Coronary artery (tissue), 2 donors: ENCODE measurements at regions not wholly inside any gene's neighbourhood (a gene's known extent, or its start where the extent isn't known, plus 50 kb on each side); places are given as distances from the start of the nearest gene placed in this dataset.

Experiments used
- DNase-seq: peaks from one replicate; pipeline ENCODE4 v3.0.0-alpha.2; 2017; ENCODE audit warnings: low spot score
- H3K27ac ChIP-seq, 2 donors: fragments of 200-600 bp; sonication (generic); one replicate each; pipeline ENCODE4 v1.5.1; 2016 to 2019
- H3K4me3 ChIP-seq: fragments of 200-600 bp; sonication (generic); 2 replicates; pipeline ENCODE4 v1.5.1; 2016; ENCODE audit warnings: mild to moderate bottlenecking, moderate library complexity
- TF ChIP-seq, protein P1 (sequence below): fragments of 200-600 bp; sonication (generic); IDR thresholded peaks from one replicate; pipeline ENCODE4 v1.5.1; 2019; ENCODE audit warnings: antibody characterized with exemption

DNA sequence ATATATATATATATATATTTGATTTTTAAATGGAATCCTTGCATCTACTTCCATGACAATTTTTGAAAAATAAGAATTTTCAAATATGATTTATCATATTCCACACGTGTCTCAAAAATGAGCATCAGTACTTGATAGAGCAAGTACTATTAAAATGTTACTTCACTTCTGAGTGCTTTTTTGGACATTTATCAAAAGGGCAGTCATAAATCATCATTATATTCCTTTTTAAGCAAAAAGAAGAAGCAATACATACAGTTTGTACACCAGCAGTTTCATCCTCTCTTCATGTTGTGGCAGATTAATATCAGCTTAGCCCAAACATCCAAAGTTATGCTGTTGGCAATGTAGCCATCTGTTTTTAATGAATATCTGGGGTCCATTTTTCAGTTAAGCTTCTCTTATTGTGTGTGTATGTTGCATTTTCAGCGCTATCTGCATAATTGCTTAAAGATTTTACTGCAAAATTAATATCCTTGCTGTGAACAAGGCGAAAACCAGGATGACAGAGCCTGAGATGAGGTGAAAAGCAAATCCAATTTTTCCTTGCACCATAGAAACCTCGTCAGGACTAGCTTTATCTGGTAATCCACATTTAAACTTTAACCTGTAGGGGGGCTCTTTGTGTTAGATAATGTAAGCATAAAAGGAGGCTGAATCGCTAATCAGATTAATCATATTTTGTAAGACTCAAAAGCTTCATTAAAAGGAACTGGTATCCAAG, 604.9 kb upstream of the AGTR1 start:
- no peak overlapping the region for H3K27ac ChIP-seq
- H3K4me3 ChIP-seq: no peak overlapping the region
- no peak for DNase-seq
- TF ChIP-seq, protein P1, sequence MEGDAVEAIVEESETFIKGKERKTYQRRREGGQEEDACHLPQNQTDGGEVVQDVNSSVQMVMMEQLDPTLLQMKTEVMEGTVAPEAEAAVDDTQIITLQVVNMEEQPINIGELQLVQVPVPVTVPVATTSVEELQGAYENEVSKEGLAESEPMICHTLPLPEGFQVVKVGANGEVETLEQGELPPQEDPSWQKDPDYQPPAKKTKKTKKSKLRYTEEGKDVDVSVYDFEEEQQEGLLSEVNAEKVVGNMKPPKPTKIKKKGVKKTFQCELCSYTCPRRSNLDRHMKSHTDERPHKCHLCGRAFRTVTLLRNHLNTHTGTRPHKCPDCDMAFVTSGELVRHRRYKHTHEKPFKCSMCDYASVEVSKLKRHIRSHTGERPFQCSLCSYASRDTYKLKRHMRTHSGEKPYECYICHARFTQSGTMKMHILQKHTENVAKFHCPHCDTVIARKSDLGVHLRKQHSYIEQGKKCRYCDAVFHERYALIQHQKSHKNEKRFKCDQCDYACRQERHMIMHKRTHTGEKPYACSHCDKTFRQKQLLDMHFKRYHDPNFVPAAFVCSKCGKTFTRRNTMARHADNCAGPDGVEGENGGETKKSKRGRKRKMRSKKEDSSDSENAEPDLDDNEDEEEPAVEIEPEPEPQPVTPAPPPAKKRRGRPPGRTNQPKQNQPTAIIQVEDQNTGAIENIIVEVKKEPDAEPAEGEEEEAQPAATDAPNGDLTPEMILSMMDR: no peak

DNA sequence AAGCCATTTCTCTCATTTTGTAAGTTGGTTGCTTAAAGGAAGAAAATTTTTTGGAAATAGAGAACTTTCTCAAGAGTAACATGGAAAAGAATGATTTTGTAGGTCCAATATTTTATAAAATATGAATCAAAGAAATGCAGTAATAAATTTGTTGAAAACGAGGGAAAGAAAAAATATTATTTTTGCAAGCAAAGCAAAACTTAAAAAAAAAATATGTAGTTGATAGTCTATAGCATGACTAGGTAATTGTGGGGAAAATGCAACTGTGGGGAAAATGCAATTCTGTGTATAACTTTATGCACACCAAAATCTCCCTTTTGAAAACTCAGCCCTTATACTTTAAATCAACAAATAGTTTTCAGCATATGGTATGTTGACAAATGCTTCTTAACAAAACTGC, 604.0 kb upstream of the AGTR1 start:
- H3K27ac ChIP-seq: no peak overlapping the region
- H3K4me3 ChIP-seq: no peak overlapping the region
- TF ChIP-seq, protein P1: no peak
- DNase-seq: no peak

DNA sequence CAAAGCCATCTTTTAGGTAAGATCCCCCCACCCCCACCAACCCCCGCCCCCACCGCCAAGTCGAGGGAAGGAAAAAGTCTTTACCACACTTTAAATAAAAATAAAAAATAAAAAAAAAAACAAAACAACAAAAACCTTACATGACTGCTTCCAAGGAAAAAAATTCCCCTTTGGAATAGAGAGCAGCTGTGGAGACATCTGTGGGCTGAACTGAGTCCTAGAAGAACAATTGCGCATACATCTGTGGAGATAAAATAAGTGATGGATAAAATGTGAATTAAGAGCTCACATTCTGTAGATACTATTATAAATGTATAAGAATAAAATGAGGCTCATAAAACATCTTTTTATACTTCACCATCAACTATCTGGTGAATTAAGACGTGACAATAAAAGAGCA, 601.7 kb upstream of the AGTR1 start:
- no peak for DNase-seq

DNA sequence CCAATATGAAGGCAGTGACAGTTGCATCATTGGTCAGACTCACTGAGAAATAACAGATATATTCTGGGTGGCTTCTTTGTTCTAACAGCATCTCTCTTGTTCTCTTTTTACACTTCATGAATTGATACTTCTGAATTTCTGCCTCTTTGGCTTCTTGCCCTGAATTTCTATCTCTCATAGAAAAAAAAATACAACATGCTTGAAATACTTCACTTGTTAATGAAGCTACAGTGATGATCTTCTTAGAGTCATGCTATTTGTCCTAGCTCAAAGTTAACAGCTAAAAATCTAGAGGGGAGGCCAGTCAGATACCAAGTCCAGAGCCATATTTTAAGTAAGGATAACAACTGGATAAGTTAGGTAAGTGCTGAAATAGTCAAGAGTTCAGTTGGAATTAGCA, 597.2 kb upstream of the AGTR1 start:
- no peak overlapping the region for H3K4me3 ChIP-seq
- TF ChIP-seq, protein P1: no peak
- no peak for DNase-seq
- H3K27ac ChIP-seq: no peak overlapping the region

More for the DNA sequence above, 601.7 kb upstream of the AGTR1 start:
- TF ChIP-seq, protein P1: no peak
- Histone ChIP-seq H3K27ac (no peak overlapping the region), H3K4me3 (no peak overlapping the region)

DNA sequence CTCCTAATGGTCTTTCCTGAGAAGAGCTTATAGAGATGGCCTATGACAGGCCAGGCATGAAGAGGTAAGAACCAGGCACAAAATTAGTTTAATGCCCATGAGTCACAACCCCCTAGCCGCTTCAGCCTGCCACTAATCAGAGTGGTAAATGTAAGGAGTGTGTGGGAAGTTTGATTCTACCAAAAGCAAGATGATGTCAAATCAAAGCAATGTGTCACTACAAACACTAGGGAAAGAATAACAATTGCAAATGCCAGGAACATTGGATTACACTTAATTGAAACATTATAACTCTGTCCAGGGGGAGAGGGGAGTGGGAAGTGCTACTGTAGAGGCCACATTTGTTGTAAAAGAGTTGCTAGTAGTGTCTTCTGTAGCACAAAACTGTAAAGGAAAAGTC, 596.6 kb upstream of the AGTR1 start:
- Histone ChIP-seq H3K27ac (no peak overlapping the region), H3K4me3 (no peak overlapping the region)
- DNase-seq: no peak
- TF ChIP-seq, protein P1: no peak

DNA sequence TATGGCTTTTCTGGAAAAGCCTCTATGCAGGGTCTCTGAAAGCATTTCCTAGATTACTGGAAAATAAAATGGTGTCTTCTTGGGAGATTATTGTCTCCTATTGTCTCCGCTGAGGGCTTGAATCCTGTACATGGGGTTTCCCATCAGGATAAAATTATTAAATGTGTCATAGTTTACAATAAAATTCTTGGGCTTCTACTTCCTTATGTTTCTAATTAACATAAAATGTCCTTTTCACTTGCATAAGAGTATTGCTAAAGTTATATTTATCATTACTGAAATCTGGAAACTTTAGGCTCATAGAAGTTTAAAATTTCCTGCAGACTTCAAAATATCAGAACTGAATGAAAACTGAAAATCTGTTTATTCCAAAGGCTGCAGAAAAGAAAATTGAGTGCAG, 595.5 kb upstream of the AGTR1 start:
- DNase-seq: no peak
- H3K27ac ChIP-seq: no peak overlapping the region
- TF ChIP-seq, protein P1: no peak
- no peak overlapping the region for H3K4me3 ChIP-seq

DNA sequence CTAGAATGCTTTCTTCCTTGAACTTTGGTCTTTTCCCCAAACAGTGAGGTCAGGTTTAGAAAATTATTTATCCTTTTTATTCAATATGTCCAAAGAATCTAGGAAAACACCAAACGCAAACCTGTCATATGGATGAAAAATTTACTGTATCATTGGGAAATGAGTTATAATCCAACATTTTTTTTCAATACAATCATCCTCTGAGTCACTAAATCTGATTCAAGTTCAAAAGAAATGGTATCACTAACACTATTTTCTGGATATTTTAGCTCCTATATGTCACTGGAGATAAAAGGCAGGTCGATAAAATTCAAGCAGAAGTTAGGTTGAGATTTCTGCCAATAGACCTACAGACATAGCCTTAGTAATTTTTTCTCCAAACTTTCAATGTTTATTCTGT, 591.6 kb upstream of the AGTR1 start:
- TF ChIP-seq, protein P1: no peak
- H3K27ac ChIP-seq: no peak overlapping the region
- DNase-seq: no peak
- no peak overlapping the region for H3K4me3 ChIP-seq
